ENCODE measurements at regions not wholly inside any gene's neighbourhood (a gene's known extent, or its start where the extent isn't known, plus 50 kb on each side); places are given as distances from the start of the nearest gene placed in this dataset.
A peak's percentile ranks its signal among the peaks of the same experiment; 100 is the strongest.

DNA sequence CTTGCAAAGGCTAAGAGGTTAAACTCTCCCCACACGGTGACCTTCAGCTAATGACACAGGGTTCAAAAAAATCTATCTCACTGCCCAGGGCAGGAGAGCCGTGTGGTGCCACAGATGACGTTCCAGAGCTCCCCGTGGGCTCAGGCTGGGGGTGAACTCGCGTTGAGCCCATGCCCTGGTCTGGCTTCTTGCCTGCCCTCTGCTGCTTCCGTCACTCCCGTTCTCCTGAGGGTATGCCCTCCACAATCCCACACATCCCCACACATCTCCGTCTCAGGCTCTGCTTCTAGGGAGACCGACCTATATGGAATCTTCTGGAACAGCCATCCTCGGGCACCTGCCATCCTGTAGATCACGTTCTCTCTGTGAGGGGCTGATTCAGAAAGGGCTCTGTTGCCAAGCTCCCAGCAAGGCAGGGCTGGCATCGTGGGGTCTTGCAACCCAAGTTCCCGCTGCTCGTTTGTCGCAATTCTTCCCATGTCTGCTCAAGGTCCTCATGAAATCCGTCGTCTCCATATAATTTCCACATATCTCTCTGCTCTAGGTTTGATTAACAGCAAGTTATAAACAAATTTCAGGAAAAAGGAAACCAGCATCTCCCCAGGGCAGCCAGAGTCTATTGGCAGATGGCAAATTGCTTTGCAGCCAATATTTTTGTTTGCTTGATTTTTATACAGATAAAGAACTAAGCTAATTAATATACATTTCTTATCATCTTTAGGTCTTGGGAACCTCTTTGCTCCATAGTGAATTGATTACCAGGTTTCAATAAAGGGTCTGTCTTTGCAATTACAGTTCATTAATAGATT, 278.2 kb downstream of the PTPRU start:
- ATAC-seq (ENCODE audit: low FRiP score) = no peak
- 74 to 75% methylated on average over 18 of the region's 18 CpGs for WGBS, 2 donors
- no peaks in the 10 kb centered on the region for H3K4me1 ChIP-seq (ENCODE audit: control insufficient read depth in 1 of 2, insufficient read depth in 2 of 2, low read length in 2 of 2)
- no peaks in the 10 kb centered on the region for H3K9me3 ChIP-seq (ENCODE audit: control insufficient read depth, low read length)
- no peaks in the 10 kb centered on the region for H3K36me3 ChIP-seq (ENCODE audit: control insufficient read depth in 1 of 2, insufficient read depth in 2 of 2, low read length in 1 of 2)
- no peak overlapping the region for H3K27ac ChIP-seq (ENCODE audit: low read depth in 1 of 2, low read length in 2 of 2)
- DNase-seq = no peak
- no peak overlapping the region for H3K4me3 ChIP-seq (ENCODE audit: low read length in 2 of 2)
- peaks cover 0 to 5% of the 10 kb centered on the region in 2 donors for H3K27me3 ChIP-seq (ENCODE audit: control insufficient read depth in 1 of 2, insufficient read depth in 2 of 2, low read length in 1 of 2)
- intact Hi-C loops (cut with DNase I) = no loop called here

GRCh38 chr1:29513357-29513756, 277.0 kb downstream of the PTPRU start:
- Histone ChIP-seq H3K9me3 (ENCODE audit: control insufficient read depth, low read length) (peaks cover 2% of the 10 kb centered on the region), H3K36me3 (ENCODE audit: control insufficient read depth in 1 of 2, insufficient read depth in 2 of 2, low read length in 1 of 2) (no peaks in the 10 kb centered on the region), H3K27me3 (ENCODE audit: control insufficient read depth in 1 of 2, insufficient read depth in 2 of 2, low read length in 1 of 2) (peaks cover 0 to 4% of the 10 kb centered on the region in 2 donors), H3K27ac (ENCODE audit: low read depth in 1 of 2, low read length in 2 of 2) (no peak overlapping the region), H3K4me1 (ENCODE audit: control insufficient read depth in 1 of 2, insufficient read depth in 2 of 2, low read length in 2 of 2) (no peaks in the 10 kb centered on the region), H3K4me3 (ENCODE audit: low read length in 2 of 2) (no peak overlapping the region)
- WGBS, 2 donors = 49 to 59% methylated on average over 5 of the region's 5 CpGs
- no peak for ATAC-seq (ENCODE audit: low FRiP score)
- no peak for DNase-seq
- intact Hi-C loops (cut with DNase I) = no loop called here

DNA sequence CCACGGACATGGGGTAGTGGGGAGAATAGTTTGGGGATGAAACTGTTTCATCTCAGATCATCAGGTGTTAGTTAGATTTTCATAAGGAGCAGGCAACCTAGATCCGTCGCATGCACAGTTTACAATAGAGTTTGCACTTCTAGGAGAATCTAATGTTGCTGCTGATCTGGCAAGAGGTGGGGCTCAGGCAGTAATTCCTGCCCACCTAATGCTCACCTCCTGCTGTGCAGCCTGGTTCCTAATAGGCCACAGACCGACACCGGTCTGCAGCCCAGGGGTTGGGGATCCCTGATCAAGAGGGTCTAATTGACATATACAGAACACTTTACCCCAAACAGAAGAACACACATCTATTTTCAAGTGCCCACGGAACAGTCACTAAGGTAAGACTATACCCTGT, 275.1 kb downstream of the PTPRU start:
- DNase-seq (no peak), ATAC-seq (ENCODE audit: low FRiP score) (no peak)
- intact Hi-C loops (cut with DNase I) = no loop called here
- no peak overlapping the region for H3K4me3 ChIP-seq (ENCODE audit: low read length in 2 of 2)
- H3K4me1 ChIP-seq (ENCODE audit: control insufficient read depth in 1 of 2, insufficient read depth in 2 of 2, low read length in 2 of 2) = no peaks in the 10 kb centered on the region
- no peak overlapping the region for H3K27ac ChIP-seq (ENCODE audit: low read depth in 1 of 2, low read length in 2 of 2)
- no peaks in the 10 kb centered on the region for H3K36me3 ChIP-seq (ENCODE audit: control insufficient read depth in 1 of 2, insufficient read depth in 2 of 2, low read length in 1 of 2)
- H3K9me3 ChIP-seq (ENCODE audit: control insufficient read depth, low read length) = peaks cover 3% of the 10 kb centered on the region
- 68 to 73% methylated on average over 6 of the region's 6 CpGs for WGBS, 2 donors
- peaks cover 0 to 2% of the 10 kb centered on the region in 2 donors for H3K27me3 ChIP-seq (ENCODE audit: control insufficient read depth in 1 of 2, insufficient read depth in 2 of 2, low read length in 1 of 2)

DNA sequence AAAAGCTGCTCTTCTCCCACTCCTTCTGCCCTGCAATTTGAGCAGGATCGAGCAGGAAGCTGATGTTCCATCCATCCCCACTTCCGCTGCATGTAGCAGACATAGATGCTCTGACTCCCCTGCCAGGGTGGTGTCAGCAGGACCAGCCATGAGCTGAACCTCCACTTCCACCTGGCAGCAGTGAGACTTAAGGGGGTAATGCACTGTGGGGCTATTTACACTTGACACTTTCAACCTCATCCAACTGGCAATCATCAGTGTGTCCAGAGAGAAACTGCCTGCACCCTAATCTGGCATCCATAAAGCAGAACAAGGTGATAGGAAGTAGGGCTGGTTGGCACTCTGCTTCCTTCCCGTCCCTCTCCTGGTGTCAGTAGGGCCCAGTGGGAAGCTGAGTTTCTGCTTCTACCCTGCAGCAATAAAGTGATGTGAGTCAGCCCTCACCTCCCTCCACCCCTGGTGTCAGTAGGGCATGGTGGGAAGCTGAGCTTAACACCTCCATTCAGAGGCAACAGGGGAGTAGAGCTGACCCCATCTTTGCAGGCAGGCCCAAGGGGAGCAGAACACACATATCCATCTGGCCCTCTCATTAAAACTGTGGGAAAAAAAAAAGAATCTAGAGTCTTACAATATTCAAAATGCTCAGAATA, 272.3 kb downstream of the PTPRU start:
- DNase-seq (no peak), ATAC-seq (ENCODE audit: low FRiP score) (no peak)
- Histone ChIP-seq H3K9me3 (ENCODE audit: control insufficient read depth, low read length) (peaks cover 3% of the 10 kb centered on the region), H3K27me3 (ENCODE audit: control insufficient read depth in 1 of 2, insufficient read depth in 2 of 2, low read length in 1 of 2) (no peaks in the 10 kb centered on the region), H3K36me3 (ENCODE audit: control insufficient read depth in 1 of 2, insufficient read depth in 2 of 2, low read length in 1 of 2) (no peaks in the 10 kb centered on the region), H3K4me1 (ENCODE audit: control insufficient read depth in 1 of 2, insufficient read depth in 2 of 2, low read length in 2 of 2) (no peaks in the 10 kb centered on the region), H3K4me3 (ENCODE audit: low read length in 2 of 2) (no peak overlapping the region), H3K27ac (ENCODE audit: low read depth in 1 of 2, low read length in 2 of 2) (no peak overlapping the region)
- 52 to 56% methylated on average over 3 of the region's 3 CpGs for WGBS, 2 donors
- intact Hi-C loops (cut with DNase I) = no loop called here

- no peak overlapping the region for H3K27ac ChIP-seq (ENCODE audit: low read depth in 1 of 2, low read length in 2 of 2)
- no peaks in the 10 kb centered on the region for H3K27me3 ChIP-seq (ENCODE audit: control insufficient read depth in 1 of 2, insufficient read depth in 2 of 2, low read length in 1 of 2)
- intact Hi-C loops (cut with DNase I) = no loop called here
- WGBS, 2 donors = 79 to 80% methylated on average over 12 of the region's 12 CpGs
- H3K36me3 ChIP-seq (ENCODE audit: control insufficient read depth in 1 of 2, insufficient read depth in 2 of 2, low read length in 1 of 2) = no peaks in the 10 kb centered on the region
- peaks cover 3% of the 10 kb centered on the region for H3K9me3 ChIP-seq (ENCODE audit: control insufficient read depth, low read length)
- no peak overlapping the region for H3K4me3 ChIP-seq (ENCODE audit: low read length in 2 of 2)
- H3K4me1 ChIP-seq (ENCODE audit: control insufficient read depth in 1 of 2, insufficient read depth in 2 of 2, low read length in 2 of 2) = no peaks in the 10 kb centered on the region
- DNase-seq = peak in 1 of 2 donors; percentile 23
- ATAC-seq (ENCODE audit: low FRiP score) = no peak
Measured at GRCh38 chr1:29506678-29507225, 270.4 kb downstream of the PTPRU start.

DNA sequence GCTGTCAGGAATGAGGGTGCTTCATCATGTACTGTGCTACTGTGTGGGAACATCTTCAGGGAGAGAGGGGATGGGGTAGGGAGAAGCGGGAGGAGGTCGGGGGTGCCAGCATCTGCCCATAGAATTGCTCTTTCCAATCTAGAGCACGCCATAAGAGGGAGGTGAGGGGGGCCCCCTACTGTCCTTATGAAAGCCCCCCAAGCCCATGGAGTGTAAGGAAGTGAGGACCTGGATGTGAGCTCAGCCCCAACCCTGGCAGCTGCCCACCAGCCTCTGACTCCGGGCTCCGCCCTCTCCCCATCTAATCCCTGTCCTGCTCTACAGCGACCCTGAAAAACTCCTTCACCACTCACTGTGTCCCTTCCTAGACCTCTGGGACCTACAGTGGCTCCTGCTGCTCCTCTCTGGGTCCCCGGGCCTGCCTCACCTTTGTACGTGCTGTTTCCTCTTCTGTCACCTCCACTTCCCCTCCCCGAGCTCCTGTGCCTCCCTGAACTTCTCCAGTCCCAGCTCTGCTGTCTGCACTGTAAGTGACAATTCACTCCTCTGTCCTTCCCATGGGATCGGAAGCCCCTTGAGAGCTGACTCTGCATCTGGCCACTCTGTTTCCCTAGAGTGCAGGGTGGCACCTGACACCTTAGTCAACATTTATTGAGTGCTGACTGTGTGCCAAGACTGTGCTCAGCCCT, 269.4 kb downstream of the PTPRU start:
- Histone ChIP-seq H3K27ac (ENCODE audit: low read depth in 1 of 2, low read length in 2 of 2) (no peak overlapping the region), H3K4me3 (ENCODE audit: low read length in 2 of 2) (no peak overlapping the region), H3K36me3 (ENCODE audit: control insufficient read depth in 1 of 2, insufficient read depth in 2 of 2, low read length in 1 of 2) (no peaks in the 10 kb centered on the region), H3K27me3 (ENCODE audit: control insufficient read depth in 1 of 2, insufficient read depth in 2 of 2, low read length in 1 of 2) (no peaks in the 10 kb centered on the region), H3K4me1 (ENCODE audit: control insufficient read depth in 1 of 2, insufficient read depth in 2 of 2, low read length in 2 of 2) (no peaks in the 10 kb centered on the region), H3K9me3 (ENCODE audit: control insufficient read depth, low read length) (peaks cover 3% of the 10 kb centered on the region)
- peak in 1 of 2 donors; percentile 42 for DNase-seq
- 76 to 83% methylated on average over 10 of the region's 10 CpGs for WGBS, 2 donors
- ATAC-seq (ENCODE audit: low FRiP score) = no peak
- intact Hi-C loops (cut with DNase I) = no loop called here

- no peaks in the 10 kb centered on the region for H3K27me3 ChIP-seq (ENCODE audit: control insufficient read depth in 1 of 2, insufficient read depth in 2 of 2, low read length in 1 of 2)
- intact Hi-C loops (cut with DNase I) = no loop called here
- H3K36me3 ChIP-seq (ENCODE audit: control insufficient read depth in 1 of 2, insufficient read depth in 2 of 2, low read length in 1 of 2) = no peaks in the 10 kb centered on the region
- peak in 1 of 2 donors; percentile 38 for DNase-seq
- H3K4me3 ChIP-seq (ENCODE audit: low read length in 2 of 2) = no peak overlapping the region
- no peak overlapping the region for H3K27ac ChIP-seq (ENCODE audit: low read depth in 1 of 2, low read length in 2 of 2)
- 91 to 94% methylated on average over 8 of the region's 8 CpGs for WGBS, 2 donors
- H3K4me1 ChIP-seq (ENCODE audit: control insufficient read depth in 1 of 2, insufficient read depth in 2 of 2, low read length in 2 of 2) = no peaks in the 10 kb centered on the region
- no peak for ATAC-seq (ENCODE audit: low FRiP score)
- peaks cover 3% of the 10 kb centered on the region for H3K9me3 ChIP-seq (ENCODE audit: control insufficient read depth, low read length)
Measured at GRCh38 chr1:29504709-29505410, 268.5 kb downstream of the PTPRU start.

DNA sequence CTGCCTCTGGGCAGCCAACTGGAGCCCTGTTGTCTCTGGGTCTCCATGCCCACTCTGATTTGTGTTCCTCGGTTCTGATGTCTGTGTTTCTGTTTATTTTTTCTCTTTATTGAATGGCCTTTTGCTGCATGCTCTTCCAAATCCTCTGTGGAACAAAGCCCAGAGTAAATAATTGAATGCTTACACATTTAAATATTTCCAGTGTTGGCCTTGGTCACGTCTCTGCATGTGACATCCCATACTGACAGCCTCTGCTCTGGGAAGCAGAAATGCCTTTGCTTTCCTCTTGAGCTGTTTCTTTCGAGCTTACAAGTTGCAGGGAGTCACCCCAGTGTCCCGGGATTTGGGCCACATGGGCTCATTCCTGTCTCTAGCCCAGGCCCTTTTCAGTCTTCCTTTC, 267.9 kb downstream of the PTPRU start:
- no peaks in the 10 kb centered on the region for H3K4me1 ChIP-seq (ENCODE audit: control insufficient read depth in 1 of 2, insufficient read depth in 2 of 2, low read length in 2 of 2)
- no peak overlapping the region for H3K27ac ChIP-seq (ENCODE audit: low read depth in 1 of 2, low read length in 2 of 2)
- peaks cover 3% of the 10 kb centered on the region for H3K9me3 ChIP-seq (ENCODE audit: control insufficient read depth, low read length)
- H3K27me3 ChIP-seq (ENCODE audit: control insufficient read depth in 1 of 2, insufficient read depth in 2 of 2, low read length in 1 of 2) = no peaks in the 10 kb centered on the region
- intact Hi-C loops (cut with DNase I) = no loop called here
- WGBS, 2 donors = 7 to 9% methylated on average over 4 of the region's 4 CpGs
- no peaks in the 10 kb centered on the region for H3K36me3 ChIP-seq (ENCODE audit: control insufficient read depth in 1 of 2, insufficient read depth in 2 of 2, low read length in 1 of 2)
- ATAC-seq (ENCODE audit: low FRiP score) (no peak), DNase-seq (no peak)
- H3K4me3 ChIP-seq (ENCODE audit: low read length in 2 of 2) = no peak overlapping the region

Data from aorta (tissue), 5 donors.